Ascending aorta (tissue), 2 donors: ENCODE measurements at regions not wholly inside any gene's neighbourhood (a gene's known extent, or its start where the extent isn't known, plus 50 kb on each side); places are given as distances from the start of the nearest gene placed in this dataset.

ENCODE experiments used
- DNase-seq, 2 donors: peaks; one replicate each; pipeline ENCODE4 v3.0.0-alpha.2; 2019; ENCODE audit warnings: low spot score in 2 of 2
- H3K27ac ChIP-seq, 2 donors: fragments of 200-600 bp; sonication (generic); one replicate each; pipeline ENCODE4 v1.5.1; 2016 to 2017; ENCODE audit warnings: mild to moderate bottlenecking in 1 of 2
- H3K27me3 ChIP-seq: fragments of 200-600 bp; sonication (generic); one replicate; pipeline ENCODE4 v1.5.1; 2017
- H3K36me3 ChIP-seq, 2 donors: fragments of 200-600 bp; sonication (generic); one replicate each; pipeline ENCODE4 v1.5.1; 2016
- H3K4me1 ChIP-seq, 2 donors: fragments of 200-600 bp; sonication (generic); one replicate each; pipeline ENCODE4 v1.5.1; 2016 to 2017; ENCODE audit warnings: mild to moderate bottlenecking in 1 of 2
- H3K4me3 ChIP-seq, 2 donors: fragments of 200-600 bp; sonication (generic); one replicate each; pipeline ENCODE4 v1.5.1; 2016 to 2017; ENCODE audit warnings: mild to moderate bottlenecking in 1 of 2
- H3K9me3 ChIP-seq, 2 donors: fragments of 200-600 bp; sonication (generic); one replicate each; pipeline ENCODE4 v1.5.1; 2016
- intact Hi-C: fragments of 100-400 bp; cut with DNase I; formaldehyde crosslinking; loops from one replicate; pipeline ENCODE4 v1.15.1; 2023
- TF ChIP-seq, protein P1 (sequence below), 3 experiments: fragments of 200-600 bp in 2 of 3; fragments of 450-650 bp in 1 of 3; sonication (generic) in 2 of 3; IDR thresholded peaks; one replicate each; pipeline ENCODE4 v1.5.1; 2016 to 2019; ENCODE audit warnings: antibody characterized with exemption in 3 of 3, mild to moderate bottlenecking in 1 of 3, moderate library complexity in 1 of 3

DNA sequence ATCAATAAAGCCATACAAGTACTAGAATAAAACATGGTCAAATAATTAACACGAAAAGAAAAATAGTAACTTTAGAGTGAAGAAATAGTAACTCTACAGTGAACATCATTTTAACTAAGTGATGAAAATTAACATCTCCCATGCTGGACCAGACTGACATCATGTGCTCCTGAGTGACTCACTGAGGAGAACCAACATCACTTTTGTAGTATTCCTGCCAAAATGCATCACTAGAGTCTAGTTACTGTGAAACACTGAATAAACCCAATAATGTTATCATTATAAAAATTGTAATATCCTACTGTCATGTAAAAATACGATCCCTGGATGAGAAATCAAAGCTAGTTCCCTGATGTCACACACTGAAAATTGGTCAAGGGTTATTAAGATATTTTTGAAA, 361.3 kb downstream of the CD109 start:
- no peak overlapping the region for H3K4me3 ChIP-seq
- no peak overlapping the region for H3K27ac ChIP-seq
- H3K27me3 ChIP-seq: no peaks in the 10 kb centered on the region
- DNase-seq: no peak
- TF ChIP-seq, protein P1, sequence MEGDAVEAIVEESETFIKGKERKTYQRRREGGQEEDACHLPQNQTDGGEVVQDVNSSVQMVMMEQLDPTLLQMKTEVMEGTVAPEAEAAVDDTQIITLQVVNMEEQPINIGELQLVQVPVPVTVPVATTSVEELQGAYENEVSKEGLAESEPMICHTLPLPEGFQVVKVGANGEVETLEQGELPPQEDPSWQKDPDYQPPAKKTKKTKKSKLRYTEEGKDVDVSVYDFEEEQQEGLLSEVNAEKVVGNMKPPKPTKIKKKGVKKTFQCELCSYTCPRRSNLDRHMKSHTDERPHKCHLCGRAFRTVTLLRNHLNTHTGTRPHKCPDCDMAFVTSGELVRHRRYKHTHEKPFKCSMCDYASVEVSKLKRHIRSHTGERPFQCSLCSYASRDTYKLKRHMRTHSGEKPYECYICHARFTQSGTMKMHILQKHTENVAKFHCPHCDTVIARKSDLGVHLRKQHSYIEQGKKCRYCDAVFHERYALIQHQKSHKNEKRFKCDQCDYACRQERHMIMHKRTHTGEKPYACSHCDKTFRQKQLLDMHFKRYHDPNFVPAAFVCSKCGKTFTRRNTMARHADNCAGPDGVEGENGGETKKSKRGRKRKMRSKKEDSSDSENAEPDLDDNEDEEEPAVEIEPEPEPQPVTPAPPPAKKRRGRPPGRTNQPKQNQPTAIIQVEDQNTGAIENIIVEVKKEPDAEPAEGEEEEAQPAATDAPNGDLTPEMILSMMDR (IDR thresholded peaks at IDR 0.05): no peak
- no peaks in the 10 kb centered on the region for H3K9me3 ChIP-seq
- intact Hi-C loops: no loop called here
- no peaks in the 10 kb centered on the region for H3K36me3 ChIP-seq
- no peaks in the 10 kb centered on the region for H3K4me1 ChIP-seq

DNA sequence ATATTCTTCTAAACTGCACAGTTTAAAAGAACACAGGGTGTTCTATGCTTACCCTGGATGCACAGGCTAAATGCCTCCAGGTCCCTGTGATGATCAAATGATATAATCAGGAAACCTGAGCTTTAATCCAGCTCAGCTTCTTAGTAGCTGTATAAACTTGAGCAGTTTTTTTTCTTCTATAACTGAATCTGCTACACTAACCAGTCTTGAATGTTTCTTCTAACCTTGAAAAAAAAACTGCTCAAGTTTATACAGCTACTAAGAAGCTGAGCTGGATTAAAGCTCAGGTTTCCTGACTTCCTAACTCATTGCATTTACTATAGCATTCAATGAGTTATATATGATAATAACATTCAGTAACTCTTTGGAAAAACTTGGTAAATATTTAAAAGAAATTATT, 358.2 kb downstream of the CD109 start:
- H3K9me3 ChIP-seq: no peaks in the 10 kb centered on the region
- H3K36me3 ChIP-seq: no peaks in the 10 kb centered on the region
- H3K27me3 ChIP-seq: no peaks in the 10 kb centered on the region
- H3K4me1 ChIP-seq: no peaks in the 10 kb centered on the region
- intact Hi-C loops: no loop called here
- DNase-seq: no peak
- H3K4me3 ChIP-seq: no peak overlapping the region
- no peak overlapping the region for H3K27ac ChIP-seq
- TF ChIP-seq, protein P1 (IDR thresholded peaks at IDR 0.05): no peak

DNA sequence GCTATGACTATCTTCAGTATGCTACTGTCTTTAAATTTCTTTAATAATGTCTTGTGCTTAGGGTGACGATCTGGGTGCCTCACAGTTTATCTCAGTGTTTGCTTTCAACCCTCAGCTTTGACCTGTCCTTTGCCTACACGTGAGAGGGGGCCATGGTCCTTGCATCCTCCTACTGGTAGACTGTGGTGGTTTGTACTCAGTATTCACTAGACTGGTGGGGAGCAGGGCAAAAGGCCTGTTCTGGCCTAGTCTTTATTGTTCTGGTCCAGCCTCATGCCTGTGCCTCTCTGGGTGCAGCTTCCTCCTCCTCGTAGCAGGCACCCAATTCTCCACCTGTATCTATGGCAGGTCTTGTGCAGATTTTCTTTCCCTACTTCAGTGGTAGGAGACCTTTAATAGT, 354.9 kb downstream of the CD109 start:
- Histone ChIP-seq H3K4me3 (no peak overlapping the region), H3K27ac (no peak overlapping the region), H3K4me1 (no peaks in the 10 kb centered on the region), H3K27me3 (no peaks in the 10 kb centered on the region), H3K9me3 (no peaks in the 10 kb centered on the region), H3K36me3 (no peaks in the 10 kb centered on the region)
- no peak for DNase-seq
- intact Hi-C loops: no loop called here
- TF ChIP-seq, protein P1 (IDR thresholded peaks at IDR 0.05): no peak

DNA sequence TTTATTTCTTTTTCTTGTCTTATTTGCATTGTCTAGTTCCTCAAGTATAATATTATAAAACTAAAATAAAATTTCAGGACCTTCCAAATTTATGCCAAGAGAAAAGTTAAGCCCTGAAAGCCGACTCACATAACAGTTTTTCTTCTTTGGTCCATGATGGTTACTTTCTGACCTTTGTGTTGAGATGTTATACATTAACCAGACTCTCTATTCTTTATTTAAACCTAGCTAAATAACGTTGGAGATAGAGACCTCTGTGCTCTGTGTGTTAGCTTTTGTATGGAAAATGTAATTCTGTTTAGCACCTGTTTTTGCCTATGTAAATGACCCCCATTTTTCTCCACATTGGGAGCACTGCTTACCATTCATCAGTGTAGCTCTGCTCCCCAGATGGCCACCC, 352.4 kb downstream of the CD109 start:
- no peak overlapping the region for H3K27ac ChIP-seq
- intact Hi-C loops: no loop called here

DNA sequence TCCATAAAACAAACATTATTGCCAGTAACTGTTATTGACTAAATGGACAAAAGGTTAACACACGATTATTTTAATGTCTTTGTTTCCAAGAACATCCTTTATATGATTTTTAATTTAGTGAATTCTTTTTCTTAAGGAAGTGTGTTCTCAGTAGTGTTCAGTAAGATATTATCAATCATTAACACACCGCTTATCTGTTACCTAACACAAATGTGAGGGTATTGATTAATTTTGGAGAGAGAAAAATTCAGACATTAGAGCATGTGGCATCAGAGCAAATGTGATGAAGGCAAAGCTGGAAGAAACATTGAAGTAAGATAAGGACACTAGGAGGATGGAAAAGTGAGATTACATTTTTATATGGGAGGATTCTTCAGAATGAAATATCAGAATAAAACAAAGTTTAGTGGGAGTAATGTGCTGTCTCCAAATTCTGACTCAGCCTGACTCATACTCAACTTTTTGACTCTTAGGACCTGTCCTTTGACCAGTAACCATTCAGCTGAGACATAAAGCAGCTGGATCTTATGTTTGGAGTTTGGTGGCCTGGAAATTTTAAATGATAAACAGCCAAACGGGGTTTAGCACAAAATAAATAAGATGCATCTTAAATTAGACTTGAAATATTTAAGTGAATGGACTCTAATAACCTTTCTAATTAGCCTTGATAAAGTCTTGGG, 348.6 kb downstream of the CD109 start:
- TF ChIP-seq, protein P1 (IDR thresholded peaks at IDR 0.05): no peak
- no peak for DNase-seq
- Histone ChIP-seq H3K4me3 (no peak overlapping the region), H3K4me1 (no peaks in the 10 kb centered on the region), H3K9me3 (no peaks in the 10 kb centered on the region), H3K27me3 (no peaks in the 10 kb centered on the region), H3K36me3 (no peaks in the 10 kb centered on the region), H3K27ac (no peak overlapping the region)
- intact Hi-C loops: no loop called here

More for the DNA sequence above, 352.4 kb downstream of the CD109 start:
- H3K27me3 ChIP-seq: no peaks in the 10 kb centered on the region
- H3K4me1 ChIP-seq: no peaks in the 10 kb centered on the region
- no peak overlapping the region for H3K4me3 ChIP-seq
- no peaks in the 10 kb centered on the region for H3K36me3 ChIP-seq
- no peak for DNase-seq
- no peaks in the 10 kb centered on the region for H3K9me3 ChIP-seq
- TF ChIP-seq, protein P1 (IDR thresholded peaks at IDR 0.05): no peak

DNA sequence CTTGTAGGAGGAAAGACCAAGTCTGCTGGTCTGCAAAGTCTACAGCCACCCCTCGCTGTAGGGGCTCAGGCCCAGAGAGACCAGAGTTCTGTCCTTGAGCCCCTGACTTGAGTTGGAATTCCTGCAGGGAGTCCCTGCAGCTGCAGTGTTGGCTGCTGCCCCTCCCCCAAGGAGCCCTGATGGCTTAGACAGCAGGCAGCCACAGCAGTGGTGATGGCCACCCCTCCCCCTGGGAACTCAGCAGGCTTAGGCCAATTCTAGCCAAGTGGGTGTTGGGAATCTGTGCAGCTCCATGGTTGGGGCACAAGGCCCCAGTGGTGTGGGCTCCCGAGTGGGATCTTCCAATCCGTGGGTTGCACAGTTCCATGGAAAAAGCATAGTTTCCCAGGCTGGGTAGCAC, 345.4 kb downstream of the CD109 start:
- no peak overlapping the region for H3K27ac ChIP-seq
- no peaks in the 10 kb centered on the region for H3K36me3 ChIP-seq
- intact Hi-C loops: no loop called here
- no peak for DNase-seq
- H3K9me3 ChIP-seq: no peaks in the 10 kb centered on the region
- H3K4me1 ChIP-seq: no peaks in the 10 kb centered on the region
- H3K4me3 ChIP-seq: no peak overlapping the region
- TF ChIP-seq, protein P1 (IDR thresholded peaks at IDR 0.05): no peak
- H3K27me3 ChIP-seq: no peaks in the 10 kb centered on the region
